SK-N-SH (cell line): ENCODE measurements at regions not wholly inside any gene's neighbourhood (a gene's known extent, or its start where the extent isn't known, plus 50 kb on each side); places are given as distances from the start of the nearest gene placed in this dataset.

Source experiments
- CTCF ChIA-PET: fragments of 300-600, 350-600 bp; formaldehyde crosslinking; extraction: SDS; loops from one replicate; lab custom pipeline; 2021; lab: Yijun Ruan, JAX
- POLR2A ChIA-PET: fragments of 350-600 bp; sonication (Branson Sonifier 250); formaldehyde crosslinking; extraction: SDS; loops from one replicate; lab custom pipeline; 2020; ENCODE audit warnings: antibody characterized with exemption, inconsistent platforms; lab: Yijun Ruan, JAX
- DNase-seq: peaks from one replicate; pipeline ENCODE4 v3.0.0; 2012
- H2AFZ ChIP-seq: fragments of 200-600 bp; sonication (generic); 2 replicates; pipeline ENCODE4 v1.8.1; 2016; ENCODE audit warnings: antibody characterized with exemption, mild to moderate bottlenecking, low read depth
- H3F3A ChIP-seq: fragments of 200-600 bp; sonication (generic); replicated peaks from 2 replicates; pipeline ENCODE3; 2016; ENCODE audit warnings: antibody characterized with exemption, mild to moderate bottlenecking; ENCODE audit not compliant: insufficient read depth
- H3K27ac ChIP-seq, 2 experiments: fragments of 200-500 bp in 1 of 2; fragments of 200-600 bp in 1 of 2; sonication (Bioruptor generic) in 1 of 2; sonication (generic), shearing (Covaris generic) in 1 of 2; 2 replicates each; pipeline versions ENCODE4 v1.5.1 to v1.6.1; 2014 to 2016; ENCODE audit warnings: low read depth in 2 of 2, inconsistent platforms in 1 of 2, low read length in 1 of 2, mild to moderate bottlenecking in 1 of 2, mixed read lengths in 1 of 2
- H3K27me3 ChIP-seq: fragments of 200-600 bp; sonication (generic), shearing (Covaris generic); 2 replicates; pipeline ENCODE4 v1.6.1; 2016; ENCODE audit warnings: mixed run types; ENCODE audit not compliant: insufficient read depth
- H3K36me3 ChIP-seq, 2 experiments: fragments of 200-500 bp in 1 of 2; fragments of 200-600 bp in 1 of 2; sonication (Bioruptor generic) in 1 of 2; sonication (generic) in 1 of 2; replicated peaks in 1 of 2; 2 replicates each; pipeline versions ENCODE3 to v1.5.1; 2014 to 2016; ENCODE audit warnings: low read length in 1 of 2, mild to moderate bottlenecking in 1 of 2; ENCODE audit not compliant: insufficient read depth in 2 of 2, control insufficient read depth in 1 of 2
- H3K4me1 ChIP-seq, 2 experiments: fragments of 200-500 bp in 1 of 2; fragments of 200-600 bp in 1 of 2; sonication (Bioruptor generic) in 1 of 2; sonication (generic), shearing (Covaris generic) in 1 of 2; 2 replicates each; pipeline versions ENCODE4 v1.5.1 to v1.6.1; 2014 to 2016; ENCODE audit warnings: low read depth in 1 of 2, low read length in 1 of 2, mixed run types in 1 of 2; ENCODE audit not compliant: insufficient read depth in 2 of 2, control insufficient read depth in 1 of 2
- H3K4me2 ChIP-seq: fragments of 200-600 bp; sonication (generic), shearing (Covaris generic); 2 replicates; pipeline ENCODE4 v1.6.1; 2017; ENCODE audit warnings: mixed run types
- H3K4me3 ChIP-seq, 2 experiments: fragments of 200-500 bp in 1 of 2; fragments of 200-600 bp in 1 of 2; sonication (Bioruptor generic) in 1 of 2; sonication (generic), shearing (Covaris generic) in 1 of 2; 2 replicates each; pipeline versions ENCODE4 v1.5.1 to v1.8.1; 2014 to 2016; ENCODE audit warnings: low read depth in 2 of 2, inconsistent platforms in 1 of 2, low read length in 1 of 2, mild to moderate bottlenecking in 1 of 2, mixed read lengths in 1 of 2, moderate library complexity in 1 of 2
- H3K79me2 ChIP-seq: fragments of 200-600 bp; sonication (generic); 2 replicates; pipeline ENCODE4 v1.8.1; 2017; ENCODE audit warnings: mild to moderate bottlenecking; ENCODE audit not compliant: insufficient read depth
- H3K9ac ChIP-seq: fragments of 200-600 bp; sonication (generic); 2 replicates; pipeline ENCODE4 v1.6.1; 2017; ENCODE audit warnings: mixed run types
- H3K9me2 ChIP-seq: fragments of 200-600 bp; sonication (generic); 2 replicates; pipeline ENCODE4 v1.6.1; 2017; ENCODE audit warnings: mixed run types
- H3K9me3 ChIP-seq: fragments of 200-600 bp; sonication (generic); 2 replicates; pipeline ENCODE4 v1.6.1; 2017; ENCODE audit warnings: mixed run types, mild to moderate bottlenecking, moderate library complexity
- H4K20me1 ChIP-seq: fragments of 200-600 bp; sonication (generic); 2 replicates; pipeline ENCODE4 v1.6.1; 2017; ENCODE audit warnings: mild to moderate bottlenecking, mixed run types; ENCODE audit not compliant: insufficient read depth
- EZH2phosphoT487 ChIP-seq: fragments of 200-600 bp; sonication (generic); IDR thresholded peaks from 2 replicates; pipeline ENCODE4 v1.6.1; 2017; ENCODE audit warnings: low read depth, mixed run types, mild to moderate bottlenecking, antibody characterized with exemption, moderate library complexity, borderline replicate concordance
- FOXJ3 ChIP-seq: sonication (generic); formaldehyde crosslinking; IDR thresholded peaks from 2 replicates; pipeline ENCODE4 v1.5.1; 2020; ENCODE audit warnings: mild to moderate bottlenecking, missing genetic modification reagents
- JUND ChIP-seq: IDR thresholded peaks from 2 replicates; pipeline ENCODE4 v1.4.0; 2012
- NRF1 ChIP-seq: IDR thresholded peaks from 2 replicates; pipeline ENCODE4 v1.6.1; 2012; ENCODE audit warnings: low read depth, mild to moderate bottlenecking, low read length
- RAD21 ChIP-seq: IDR thresholded peaks from 2 replicates; pipeline ENCODE4 v1.6.1; 2012; ENCODE audit warnings: mild to moderate bottlenecking, low read length
- RCOR1 ChIP-seq: fragments of 150-350 bp; IDR thresholded peaks from 2 replicates; pipeline ENCODE4 v1.6.1; 2017; ENCODE audit warnings: antibody characterized with exemption, low read length
- TEAD4 ChIP-seq: IDR thresholded peaks from 2 replicates; pipeline ENCODE4 v1.4.0; 2012; ENCODE audit warnings: mild to moderate bottlenecking, borderline replicate concordance; ENCODE audit not compliant: insufficient read depth
- WGBS: methylation state at CpG from one replicate; pipeline ENCODE4 v1.1.6; 2017; ENCODE audit warnings: low lambda C conversion rate; 5-methylcytosine and 5-hydroxymethylcytosine counted together
- TF ChIP-seq, protein P1 (sequence below): IDR thresholded peaks from 2 replicates; pipeline ENCODE4 v1.4.0; 2012; ENCODE audit warnings: low read depth, borderline replicate concordance
- TF ChIP-seq, protein P2 (sequence below): IDR thresholded peaks from 2 replicates; pipeline ENCODE4; 2012
- TF ChIP-seq, protein P3 (sequence below): IDR thresholded peaks from 2 replicates; pipeline ENCODE4 v1.6.1; 2012; ENCODE audit warnings: mild to moderate bottlenecking, low read depth, low read length, moderate library complexity

DNA sequence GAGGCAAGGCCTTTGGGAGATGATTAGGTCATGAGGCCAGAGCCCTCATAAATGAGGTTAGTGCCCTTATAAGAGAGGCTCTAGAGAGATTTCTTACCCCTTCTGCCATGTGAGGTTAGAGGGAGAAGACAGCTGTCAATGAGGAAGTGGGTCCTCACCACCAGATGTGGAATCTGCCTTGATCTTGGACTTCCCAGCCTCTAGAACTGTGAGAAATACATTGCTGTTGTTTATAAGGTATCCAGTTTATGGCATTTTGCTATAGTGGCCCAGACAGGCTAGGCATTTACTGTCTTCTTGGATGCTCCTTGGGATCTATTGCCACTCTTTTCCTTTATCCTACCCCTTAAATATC, 57.1 kb upstream of the CITED2 start:
- Histone ChIP-seq H3K79me2 (no peaks in the 10 kb centered on the region), H3K9me3 (no peaks in the 10 kb centered on the region), H3K27me3 (no peaks in the 10 kb centered on the region), H3K4me3 (no peak overlapping the region), H3K36me3 (no peaks in the 10 kb centered on the region), H3K9ac (no peak overlapping the region), H3K4me2 (no peak overlapping the region), H3K9me2 (no peaks in the 10 kb centered on the region), H3F3A (no peaks in the 10 kb centered on the region), H2AFZ (no peak overlapping the region), H3K4me1 (no peaks in the 10 kb centered on the region), H3K27ac (no peak overlapping the region), H4K20me1 (no peaks in the 10 kb centered on the region)
- TF ChIP-seq EZH2phosphoT487 (no peak), RCOR1 (no peak), TEAD4 (no peak), RAD21 (no peak), JUND (no peak), NRF1 (no peak)
- TF ChIP-seq, protein P1, sequence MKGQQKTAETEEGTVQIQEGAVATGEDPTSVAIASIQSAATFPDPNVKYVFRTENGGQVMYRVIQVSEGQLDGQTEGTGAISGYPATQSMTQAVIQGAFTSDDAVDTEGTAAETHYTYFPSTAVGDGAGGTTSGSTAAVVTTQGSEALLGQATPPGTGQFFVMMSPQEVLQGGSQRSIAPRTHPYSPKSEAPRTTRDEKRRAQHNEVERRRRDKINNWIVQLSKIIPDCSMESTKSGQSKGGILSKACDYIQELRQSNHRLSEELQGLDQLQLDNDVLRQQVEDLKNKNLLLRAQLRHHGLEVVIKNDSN, result no peak
- TF ChIP-seq, protein P2, sequence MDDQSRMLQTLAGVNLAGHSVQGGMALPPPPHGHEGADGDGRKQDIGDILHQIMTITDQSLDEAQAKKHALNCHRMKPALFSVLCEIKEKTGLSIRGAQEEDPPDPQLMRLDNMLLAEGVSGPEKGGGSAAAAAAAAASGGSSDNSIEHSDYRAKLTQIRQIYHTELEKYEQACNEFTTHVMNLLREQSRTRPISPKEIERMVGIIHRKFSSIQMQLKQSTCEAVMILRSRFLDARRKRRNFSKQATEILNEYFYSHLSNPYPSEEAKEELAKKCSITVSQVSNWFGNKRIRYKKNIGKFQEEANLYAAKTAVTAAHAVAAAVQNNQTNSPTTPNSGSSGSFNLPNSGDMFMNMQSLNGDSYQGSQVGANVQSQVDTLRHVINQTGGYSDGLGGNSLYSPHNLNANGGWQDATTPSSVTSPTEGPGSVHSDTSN, result no peak
- TF ChIP-seq, protein P3, sequence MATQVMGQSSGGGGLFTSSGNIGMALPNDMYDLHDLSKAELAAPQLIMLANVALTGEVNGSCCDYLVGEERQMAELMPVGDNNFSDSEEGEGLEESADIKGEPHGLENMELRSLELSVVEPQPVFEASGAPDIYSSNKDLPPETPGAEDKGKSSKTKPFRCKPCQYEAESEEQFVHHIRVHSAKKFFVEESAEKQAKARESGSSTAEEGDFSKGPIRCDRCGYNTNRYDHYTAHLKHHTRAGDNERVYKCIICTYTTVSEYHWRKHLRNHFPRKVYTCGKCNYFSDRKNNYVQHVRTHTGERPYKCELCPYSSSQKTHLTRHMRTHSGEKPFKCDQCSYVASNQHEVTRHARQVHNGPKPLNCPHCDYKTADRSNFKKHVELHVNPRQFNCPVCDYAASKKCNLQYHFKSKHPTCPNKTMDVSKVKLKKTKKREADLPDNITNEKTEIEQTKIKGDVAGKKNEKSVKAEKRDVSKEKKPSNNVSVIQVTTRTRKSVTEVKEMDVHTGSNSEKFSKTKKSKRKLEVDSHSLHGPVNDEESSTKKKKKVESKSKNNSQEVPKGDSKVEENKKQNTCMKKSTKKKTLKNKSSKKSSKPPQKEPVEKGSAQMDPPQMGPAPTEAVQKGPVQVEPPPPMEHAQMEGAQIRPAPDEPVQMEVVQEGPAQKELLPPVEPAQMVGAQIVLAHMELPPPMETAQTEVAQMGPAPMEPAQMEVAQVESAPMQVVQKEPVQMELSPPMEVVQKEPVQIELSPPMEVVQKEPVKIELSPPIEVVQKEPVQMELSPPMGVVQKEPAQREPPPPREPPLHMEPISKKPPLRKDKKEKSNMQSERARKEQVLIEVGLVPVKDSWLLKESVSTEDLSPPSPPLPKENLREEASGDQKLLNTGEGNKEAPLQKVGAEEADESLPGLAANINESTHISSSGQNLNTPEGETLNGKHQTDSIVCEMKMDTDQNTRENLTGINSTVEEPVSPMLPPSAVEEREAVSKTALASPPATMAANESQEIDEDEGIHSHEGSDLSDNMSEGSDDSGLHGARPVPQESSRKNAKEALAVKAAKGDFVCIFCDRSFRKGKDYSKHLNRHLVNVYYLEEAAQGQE, result no peak
- POLR2A ChIA-PET, result no interaction called here
- no peak for DNase-seq
- CTCF ChIA-PET, result no interaction called here

DNA sequence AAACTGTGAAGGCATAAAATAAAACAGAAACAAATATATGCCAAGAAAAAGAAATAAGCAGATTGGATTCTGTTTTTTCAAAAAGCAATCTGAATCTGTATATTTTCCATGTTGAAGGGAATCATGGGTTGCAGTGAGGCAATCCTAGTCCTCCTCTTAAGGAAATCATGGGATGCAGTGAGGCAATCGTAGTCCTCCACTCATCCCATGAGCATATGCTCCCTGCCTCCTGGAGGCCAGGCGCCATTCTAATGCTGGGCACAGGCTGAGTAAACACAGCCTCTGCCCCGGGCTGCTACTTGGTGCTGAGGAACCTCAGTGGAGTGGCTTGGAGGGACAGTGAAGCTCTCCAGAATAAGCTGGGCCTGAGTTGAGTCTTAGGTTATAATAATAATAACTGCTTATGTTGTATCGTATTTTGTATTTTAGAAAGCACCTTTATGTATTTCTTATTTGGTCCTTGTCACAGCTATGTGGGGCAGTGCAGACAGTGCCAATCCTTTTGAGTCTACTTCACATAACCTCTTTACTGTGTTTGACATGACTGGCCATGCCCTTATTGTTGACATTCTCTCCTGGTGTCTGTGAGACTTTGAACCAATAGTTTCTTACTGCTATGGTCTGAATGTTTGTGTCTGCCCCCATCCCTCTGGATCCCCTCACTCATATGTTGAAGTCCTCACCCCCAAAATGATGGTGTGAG, 56.6 kb upstream of the CITED2 start:
- Histone ChIP-seq H3K27me3 (no peaks in the 10 kb centered on the region), H3K9ac (no peak overlapping the region), H3K9me3 (no peaks in the 10 kb centered on the region), H3K4me1 (no peaks in the 10 kb centered on the region; a peak in 1 of 4 replicates), H3K9me2 (no peaks in the 10 kb centered on the region), H4K20me1 (no peaks in the 10 kb centered on the region), H2AFZ (no peak overlapping the region), H3K4me2 (no peak overlapping the region), H3F3A (no peaks in the 10 kb centered on the region), H3K4me3 (no peak overlapping the region), H3K79me2 (no peaks in the 10 kb centered on the region), H3K36me3 (no peaks in the 10 kb centered on the region), H3K27ac (no peak overlapping the region)
- TF ChIP-seq FOXJ3, result no peak
- ChIA-PET CTCF (no interaction called here), POLR2A (no interaction called here)
- no peak for DNase-seq
- 48% methylated on average over 4 of the region's 4 CpGs for WGBS
